Kidney (tissue), 13 donors: ENCODE measurements at regions not wholly inside any gene's neighbourhood (a gene's known extent, or its start where the extent isn't known, plus 50 kb on each side); places are given as distances from the start of the nearest gene placed in this dataset.

ENCODE experiments used
- DNase-seq, 5 donors: peaks; one replicate each; pipeline ENCODE4 v3.0.0-alpha.2; 2013 to 2020
- FAIRE-seq: peaks from 2 replicates; lab custom pipeline; 2012; peaks lifted over from hg19 to GRCh38; lab: Jason Lieb, UNC
- H3K27ac ChIP-seq, 2 donors: one replicate each; pipeline ENCODE4 v1.7.0; 2013; ENCODE audit warnings: low read depth in 2 of 2, low read length in 2 of 2, inconsistent platforms in 1 of 2
- H3K27me3 ChIP-seq: one replicate; pipeline ENCODE4 v1.7.1; 2013; ENCODE audit warnings: low read length, inconsistent platforms; ENCODE audit not compliant: control insufficient read depth, insufficient read depth
- H3K36me3 ChIP-seq, 3 donors: one replicate each; pipeline versions ENCODE4 v1.7.0 to v1.7.1; 2013; ENCODE audit warnings: low read length in 3 of 3, control low read depth in 1 of 3, inconsistent platforms in 1 of 3; ENCODE audit not compliant: insufficient read depth in 3 of 3, control insufficient read depth in 2 of 3
- H3K4me1 ChIP-seq, 3 donors: one replicate each; pipeline versions ENCODE4 v1.7.0 to v1.7.1; 2013; ENCODE audit warnings: low read length in 3 of 3, inconsistent platforms in 1 of 3, low read depth in 1 of 3; ENCODE audit not compliant: control insufficient read depth in 2 of 3, insufficient read depth in 2 of 3
- H3K4me3 ChIP-seq, 3 donors: one replicate each; pipeline versions ENCODE4 v1.7.0 to v1.8.1; 2013; ENCODE audit warnings: low read length in 3 of 3, control low read depth in 1 of 3, inconsistent platforms in 1 of 3
- H3K9ac ChIP-seq, 3 donors: one replicate each; pipeline versions ENCODE4 v1.7.0 to v1.7.1; 2013; ENCODE audit warnings: low read length in 3 of 3, control low read depth in 1 of 3, inconsistent platforms in 1 of 3
- H3K9me3 ChIP-seq, 3 donors: one replicate each; pipeline versions ENCODE4 v1.7.0 to v1.7.1; 2013; ENCODE audit warnings: low read length in 3 of 3, control low read depth in 1 of 3, inconsistent platforms in 1 of 3; ENCODE audit not compliant: control insufficient read depth in 2 of 3, insufficient read depth in 1 of 3
- intact Hi-C: fragments of 100-400 bp; cut with DNase I; formaldehyde crosslinking; loops from one replicate; pipeline ENCODE4 v1.11.1; 2022
- TF ChIP-seq, protein P1 (sequence below): IDR thresholded peaks from 3 replicates; pipeline ENCODE4 v1.5.1; 2012; ENCODE audit warnings: mild to moderate bottlenecking, moderate library complexity, borderline replicate concordance; ENCODE audit not compliant: insufficient read depth; ENCODE audit errors: extremely low read depth
- donor health status: control.
- donor health status: control.
- donor health status: control.
- donor health status: control.
- donor health status: control.
- donor health status: DM: yes; HTN: yes; CAD: no.
- donor health status: Normal renal cell carcinoma (clear cell type).

DNA sequence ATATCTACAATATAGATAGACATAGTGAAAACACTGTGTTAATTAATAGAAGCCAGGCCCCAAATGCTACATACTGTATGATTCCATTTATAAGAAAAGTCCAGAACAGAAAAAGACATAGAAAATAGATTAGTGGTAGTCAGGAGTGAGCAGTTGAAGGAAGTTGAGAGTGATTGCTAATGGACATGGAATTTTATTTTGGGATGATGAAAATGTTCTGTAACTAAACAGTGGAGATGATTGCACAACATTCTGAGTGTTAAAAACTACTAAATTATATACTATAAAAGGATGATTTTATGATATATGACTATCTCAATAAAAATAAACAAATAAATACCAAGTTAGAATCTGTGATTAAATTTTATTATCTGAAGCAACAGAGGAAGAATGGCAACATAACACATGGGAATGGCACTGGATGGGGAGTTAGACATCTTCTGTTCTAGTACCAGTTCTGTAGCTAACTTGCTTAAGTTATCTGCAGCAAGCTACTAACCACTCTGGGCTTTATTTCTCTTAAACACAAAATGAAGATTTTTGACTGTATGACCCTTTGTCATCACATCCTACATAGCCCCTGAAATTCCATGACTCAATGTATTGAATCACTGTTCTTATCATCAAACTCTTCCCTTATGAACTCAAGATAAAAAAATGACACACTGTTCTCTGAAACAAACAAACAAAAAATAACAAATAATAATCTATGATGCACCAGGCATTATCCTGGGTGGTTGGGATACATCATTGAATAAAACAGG lies 612.7 kb downstream of the TBL1XR1 start:
- TF ChIP-seq, protein P1, sequence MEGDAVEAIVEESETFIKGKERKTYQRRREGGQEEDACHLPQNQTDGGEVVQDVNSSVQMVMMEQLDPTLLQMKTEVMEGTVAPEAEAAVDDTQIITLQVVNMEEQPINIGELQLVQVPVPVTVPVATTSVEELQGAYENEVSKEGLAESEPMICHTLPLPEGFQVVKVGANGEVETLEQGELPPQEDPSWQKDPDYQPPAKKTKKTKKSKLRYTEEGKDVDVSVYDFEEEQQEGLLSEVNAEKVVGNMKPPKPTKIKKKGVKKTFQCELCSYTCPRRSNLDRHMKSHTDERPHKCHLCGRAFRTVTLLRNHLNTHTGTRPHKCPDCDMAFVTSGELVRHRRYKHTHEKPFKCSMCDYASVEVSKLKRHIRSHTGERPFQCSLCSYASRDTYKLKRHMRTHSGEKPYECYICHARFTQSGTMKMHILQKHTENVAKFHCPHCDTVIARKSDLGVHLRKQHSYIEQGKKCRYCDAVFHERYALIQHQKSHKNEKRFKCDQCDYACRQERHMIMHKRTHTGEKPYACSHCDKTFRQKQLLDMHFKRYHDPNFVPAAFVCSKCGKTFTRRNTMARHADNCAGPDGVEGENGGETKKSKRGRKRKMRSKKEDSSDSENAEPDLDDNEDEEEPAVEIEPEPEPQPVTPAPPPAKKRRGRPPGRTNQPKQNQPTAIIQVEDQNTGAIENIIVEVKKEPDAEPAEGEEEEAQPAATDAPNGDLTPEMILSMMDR: no peak
- FAIRE-seq: no peak
- no peak for DNase-seq
- Histone ChIP-seq H3K4me3 (no peak overlapping the region), H3K27ac (no peak overlapping the region), H3K4me1 (no peaks in the 10 kb centered on the region), H3K9ac (no peak overlapping the region), H3K9me3 (no peaks in the 10 kb centered on the region), H3K36me3 (no peaks in the 10 kb centered on the region), H3K27me3 (no peaks in the 10 kb centered on the region)
- intact Hi-C loops: no loop called here

DNA sequence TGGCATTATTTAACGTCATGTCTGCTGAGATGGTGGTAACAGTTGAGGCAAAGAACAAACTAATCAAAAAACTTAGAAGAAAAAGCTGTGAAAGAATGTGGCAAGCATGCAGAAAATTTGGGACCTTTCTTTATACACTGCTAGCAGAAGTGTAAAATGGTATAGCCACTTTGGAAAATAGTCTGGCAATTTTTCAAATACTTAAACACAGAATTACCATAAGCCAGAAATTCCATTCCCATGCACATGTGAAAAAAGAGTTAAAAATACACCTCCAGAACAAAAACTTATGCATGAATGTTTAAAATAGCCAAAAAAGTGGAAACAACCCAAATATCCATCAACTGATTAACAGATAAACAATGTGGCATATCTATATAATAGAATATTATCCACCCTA lies 613.3 kb downstream of the TBL1XR1 start:
- H3K27me3 ChIP-seq: no peaks in the 10 kb centered on the region
- TF ChIP-seq, protein P1: no peak
- no peaks in the 10 kb centered on the region for H3K36me3 ChIP-seq
- H3K27ac ChIP-seq: no peak overlapping the region
- intact Hi-C loops: no loop called here
- no peak overlapping the region for H3K9ac ChIP-seq
- H3K4me3 ChIP-seq: no peak overlapping the region
- DNase-seq (no peak), FAIRE-seq (no peak)
- no peaks in the 10 kb centered on the region for H3K9me3 ChIP-seq
- no peaks in the 10 kb centered on the region for H3K4me1 ChIP-seq

DNA sequence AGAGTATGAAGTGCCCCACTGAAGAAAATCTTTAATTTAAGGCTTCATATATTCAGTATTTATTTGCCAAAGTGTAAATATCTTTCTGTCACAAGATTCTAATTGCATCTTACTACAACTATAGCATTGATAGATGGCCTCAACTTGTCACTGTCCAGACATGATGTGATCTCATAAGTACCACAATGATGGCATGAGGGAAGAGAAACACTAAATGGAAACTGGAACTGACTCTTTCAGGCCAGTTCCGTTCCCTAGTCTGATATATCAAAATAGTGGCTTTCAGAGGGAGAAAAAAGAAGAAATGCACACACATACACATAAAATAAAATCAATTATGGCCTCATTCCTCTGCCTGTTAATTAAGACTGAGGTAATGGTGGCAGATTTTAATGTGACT lies 615.7 kb downstream of the TBL1XR1 start:
- no peak for FAIRE-seq
- intact Hi-C loops: no loop called here
- H3K4me3 ChIP-seq: no peak overlapping the region

More for the DNA sequence above, 615.7 kb downstream of the TBL1XR1 start:
- Histone ChIP-seq H3K27me3 (no peaks in the 10 kb centered on the region), H3K27ac (no peak overlapping the region), H3K36me3 (no peaks in the 10 kb centered on the region), H3K9ac (no peak overlapping the region), H3K4me1 (no peaks in the 10 kb centered on the region), H3K9me3 (no peaks in the 10 kb centered on the region)
- no peak for DNase-seq
- TF ChIP-seq, protein P1: no peak
